Tibial nerve (tissue), 4 donors: ENCODE measurements at regions not wholly inside any gene's neighbourhood (a gene's known extent, or its start where the extent isn't known, plus 50 kb on each side); places are given as distances from the start of the nearest gene placed in this dataset.

ENCODE experiments used
- CTCF ChIP-seq, 5 experiments: fragments of 200-600 bp in 3 of 5; fragments of 450-650 bp in 2 of 5; sonication (generic) in 3 of 5; IDR thresholded peaks; one replicate each; pipeline ENCODE4 v1.5.1; 2016 to 2019; ENCODE audit warnings: antibody characterized with exemption in 5 of 5, mild to moderate bottlenecking in 3 of 5, moderate library complexity in 2 of 5
- EP300 ChIP-seq, 2 donors: sonication (generic); formaldehyde crosslinking; IDR thresholded peaks; one replicate each; pipeline ENCODE4 v1.6.1; 2017; ENCODE audit warnings: antibody characterized with exemption in 2 of 2, mild to moderate bottlenecking in 1 of 2

GRCh38 chr6:170132011-170132521, 158.8 kb downstream of the DLL1 start:
- TF ChIP-seq CTCF (IDR thresholded peaks at IDR 0.05) (no peak), EP300 (IDR thresholded peaks at IDR 0.05) (no peak)
